Natural killer cell (primary cell): ENCODE measurements at regions not wholly inside any gene's neighbourhood (a gene's known extent, or its start where the extent isn't known, plus 50 kb on each side); places are given as distances from the start of the nearest gene placed in this dataset.
"Not testable (repeated sequence)": the region's sequence is repeated elsewhere in the genome, so short reads cannot be mapped to it uniquely, and the experiment has no call there.

Experiments
- ATAC-seq, 3 donors: fragments of 150-1000 bp in 2 of 3; fragments of 200-7000 bp in 1 of 3; cut with Tn5 transposase; 1 replicate in 1 of 3; 2 replicates in 2 of 3; pipeline ENCODE4 v1.10.0; 2021; ENCODE audit warnings: mild to moderate bottlenecking in 2 of 3, moderate library complexity in 2 of 3
- DNase-seq, 2 donors: peaks; one replicate each; pipeline versions ENCODE4 v3.0.0 to v3.0.0-alpha.2; 2013 to 2021; ENCODE audit warnings: mixed read lengths in 1 of 2
- H3K27ac ChIP-seq: one replicate; pipeline ENCODE4 v1.5.1; 2013; ENCODE audit warnings: mild to moderate bottlenecking, low read length
- H3K27me3 ChIP-seq: one replicate; pipeline ENCODE4 v1.6.1; 2013; ENCODE audit warnings: low read length; ENCODE audit not compliant: control insufficient read depth, insufficient read depth
- H3K36me3 ChIP-seq: one replicate; pipeline ENCODE4 v1.6.1; 2013; ENCODE audit warnings: low read length; ENCODE audit not compliant: control insufficient read depth, insufficient read depth
- H3K4me1 ChIP-seq: one replicate; pipeline ENCODE4 v1.6.1; 2013; ENCODE audit warnings: low read length; ENCODE audit not compliant: control insufficient read depth, insufficient read depth
- H3K4me3 ChIP-seq: one replicate; pipeline ENCODE4 v1.5.1; 2013; ENCODE audit warnings: low read length
- H3K9me3 ChIP-seq: one replicate; pipeline ENCODE4 v1.6.1; 2013; ENCODE audit warnings: low read length; ENCODE audit not compliant: control insufficient read depth, insufficient read depth
- H3K27ac Mint-ChIP-seq, 2 donors: one replicate each; pipeline ENCODE4 v1.8.0; 2022; ENCODE audit warnings: mild to moderate bottlenecking in 2 of 2, mixed read lengths in 2 of 2, moderate library complexity in 1 of 2
- H3K27me3 Mint-ChIP-seq, 2 donors: one replicate each; pipeline ENCODE4 v1.8.0; 2022; ENCODE audit warnings: low read depth in 2 of 2, mixed read lengths in 2 of 2
- H3K36me3 Mint-ChIP-seq: one replicate; pipeline ENCODE4 v1.8.0; 2022; ENCODE audit warnings: mixed read lengths
- H3K4me1 Mint-ChIP-seq, 2 donors: one replicate each; pipeline ENCODE4 v1.8.0; 2022; ENCODE audit warnings: mixed read lengths in 2 of 2
- H3K4me3 Mint-ChIP-seq: one replicate; pipeline ENCODE4 v1.8.0; 2022; ENCODE audit warnings: mild to moderate bottlenecking, moderate library complexity, mixed read lengths
- H3K9me3 Mint-ChIP-seq, 2 donors: one replicate each; pipeline ENCODE4 v1.8.0; 2022; ENCODE audit warnings: mixed read lengths in 2 of 2
- CTCF ChIP-seq: fragments of 200-600 bp; IDR thresholded peaks from one replicate; pipeline ENCODE4 v1.8.0; 2022; ENCODE audit warnings: antibody characterized with exemption
- WGBS: methylation state at CpG from one replicate; pipeline ENCODE4 v1.1.7; 2013; ENCODE audit warnings: missing lambda C conversion rate; ENCODE audit not compliant: insufficient coverage; 5-methylcytosine and 5-hydroxymethylcytosine counted together
- intact Hi-C: fragments of 100-400 bp; cut with micrococcal nuclease; formaldehyde crosslinking; loops from one replicate; pipeline ENCODE4 v1.14.2; 2022

GRCh38 chr7:15813448-15813847 is 127.0 kb upstream of the MEOX2 start:
- H3K9me3 Mint-ChIP-seq = peaks cover 6 to 16% of the 10 kb centered on the region in 2 donors
- H3K4me3 Mint-ChIP-seq = no peak overlapping the region
- H3K36me3 ChIP-seq = no peaks in the 10 kb centered on the region
- 100% methylated on average over 1 of the region's 1 CpG for WGBS
- H3K9me3 ChIP-seq = no peaks in the 10 kb centered on the region
- no peak for ATAC-seq
- no peaks in the 10 kb centered on the region for H3K27me3 ChIP-seq
- intact Hi-C loops = no loop called here
- H3K4me3 ChIP-seq = no peak overlapping the region
- no peaks in the 10 kb centered on the region for H3K4me1 ChIP-seq
- no peaks in the 10 kb centered on the region for H3K4me1 Mint-ChIP-seq
- DNase-seq = no peak
- TF ChIP-seq CTCF = no peak
- no peak overlapping the region for H3K27ac Mint-ChIP-seq
- H3K36me3 Mint-ChIP-seq = peaks cover 6% of the 10 kb centered on the region
- no peak overlapping the region for H3K27ac ChIP-seq
- no peaks in the 10 kb centered on the region for H3K27me3 Mint-ChIP-seq

- H3K9me3 Mint-ChIP-seq = peaks cover 8 to 15% of the 10 kb centered on the region in 2 donors
- DNase-seq, H3K27ac ChIP-seq, H3K4me1 Mint-ChIP-seq, H3K27me3 Mint-ChIP-seq, intact Hi-C loops, H3K36me3 Mint-ChIP-seq, H3K4me3 Mint-ChIP-seq, H3K27me3 ChIP-seq, H3K9me3 ChIP-seq, H3K4me1 ChIP-seq, ATAC-seq, H3K36me3 ChIP-seq, H3K27ac Mint-ChIP-seq, H3K4me3 ChIP-seq: not testable (repeated sequence)
- 33% methylated on average over 1 of the region's 1 CpG for WGBS
Measured at GRCh38 chr7:15810383-15810782, 123.9 kb upstream of the MEOX2 start.

GRCh38 chr7:15809936-15810335 is 123.5 kb upstream of the MEOX2 start:
- H3K4me1 Mint-ChIP-seq, H3K4me1 ChIP-seq, ATAC-seq, intact Hi-C loops, H3K27me3 Mint-ChIP-seq, H3K27ac Mint-ChIP-seq, H3K4me3 Mint-ChIP-seq, H3K36me3 ChIP-seq, H3K27me3 ChIP-seq, H3K36me3 Mint-ChIP-seq, H3K4me3 ChIP-seq, H3K27ac ChIP-seq, H3K9me3 ChIP-seq, DNase-seq: not testable (repeated sequence)
- 56% methylated on average over 1 of the region's 1 CpG for WGBS
- H3K9me3 Mint-ChIP-seq = peaks cover 8 to 15% of the 10 kb centered on the region in 2 donors

GRCh38 chr7:15805891-15806290 is 119.4 kb upstream of the MEOX2 start:
- Histone ChIP-seq H3K4me3 (no peak overlapping the region), H3K4me1 (no peaks in the 10 kb centered on the region), H3K9me3 (no peaks in the 10 kb centered on the region), H3K27ac (no peak overlapping the region), H3K27me3 (no peaks in the 10 kb centered on the region), H3K36me3 (no peaks in the 10 kb centered on the region)
- ATAC-seq = no peak
- Mint-ChIP-seq H3K27me3 (no peaks in the 10 kb centered on the region), H3K4me1 (no peaks in the 10 kb centered on the region), H3K9me3 (peaks cover 13 to 18% of the 10 kb centered on the region in 2 donors), H3K27ac (no peak overlapping the region), H3K4me3 (no peak overlapping the region), H3K36me3 (peaks cover 7% of the 10 kb centered on the region)
- intact Hi-C loops = no loop called here
- no peak for TF ChIP-seq CTCF
- no peak for DNase-seq
- 90% methylated on average over 2 of the region's 2 CpGs for WGBS

GRCh38 chr7:15802425-15802824 is 115.9 kb upstream of the MEOX2 start:
- no peak overlapping the region for H3K27ac ChIP-seq
- peaks cover 8% of the 10 kb centered on the region in 2 donors for H3K9me3 Mint-ChIP-seq
- H3K27me3 Mint-ChIP-seq = no peaks in the 10 kb centered on the region
- H3K4me3 ChIP-seq = no peak overlapping the region
- H3K4me3 Mint-ChIP-seq = no peak overlapping the region
- H3K36me3 ChIP-seq = no peaks in the 10 kb centered on the region
- H3K4me1 Mint-ChIP-seq = no peaks in the 10 kb centered on the region
- ATAC-seq (no peak), DNase-seq (no peak)
- 60% methylated on average over 1 of the region's 1 CpG for WGBS
- H3K4me1 ChIP-seq = no peaks in the 10 kb centered on the region
- no peaks in the 10 kb centered on the region for H3K27me3 ChIP-seq
- intact Hi-C loops = no loop called here
- TF ChIP-seq CTCF = no peak
- H3K36me3 Mint-ChIP-seq = no peaks in the 10 kb centered on the region
- H3K9me3 ChIP-seq = no peaks in the 10 kb centered on the region
- no peak overlapping the region for H3K27ac Mint-ChIP-seq
